GM08714 (cell line): ENCODE measurements at regions not wholly inside any gene's neighbourhood (a gene's known extent, or its start where the extent isn't known, plus 50 kb on each side); places are given as distances from the start of the nearest gene placed in this dataset.

Experiments used
- H3K4me3 ChIP-seq: fragments of 200-500 bp; sonication (Bioruptor generic); 2 replicates; pipeline ENCODE4 v1.5.1; 2014; ENCODE audit warnings: mild to moderate bottlenecking, low read length, inconsistent platforms
- ZNF274 ChIP-seq: IDR thresholded peaks from 2 replicates; pipeline ENCODE4 v1.6.1; 2012; ENCODE audit warnings: mild to moderate bottlenecking, low read depth, low read length

- no peak for TF ChIP-seq ZNF274
- no peak overlapping the region for H3K4me3 ChIP-seq
Observed at GRCh38 chr13:84940167-84940566, 859.1 kb downstream of the SLITRK6 start.

- no peak overlapping the region for H3K4me3 ChIP-seq
- no peak for TF ChIP-seq ZNF274
Observed at GRCh38 chr13:84934911-84935310, 864.3 kb downstream of the SLITRK6 start.

- H3K4me3 ChIP-seq = no peak overlapping the region
- no peak for TF ChIP-seq ZNF274
Observed at GRCh38 chr13:84933797-84934196, 865.4 kb downstream of the SLITRK6 start.

GRCh38 chr13:84931264-84931663, 868.0 kb downstream of the SLITRK6 start:
- H3K4me3 ChIP-seq = no peak overlapping the region
- TF ChIP-seq ZNF274 = no peak

- no peak overlapping the region for H3K4me3 ChIP-seq
- TF ChIP-seq ZNF274 = no peak
Observed at GRCh38 chr13:84927442-84928169, 871.6 kb downstream of the SLITRK6 start.

- TF ChIP-seq ZNF274 = no peak
- no peak overlapping the region for H3K4me3 ChIP-seq
Observed at GRCh38 chr13:84925443-84925842, 873.8 kb downstream of the SLITRK6 start.

- no peak for TF ChIP-seq ZNF274
- H3K4me3 ChIP-seq = no peak overlapping the region
Observed at GRCh38 chr13:84923831-84924230, 875.4 kb downstream of the SLITRK6 start.

GRCh38 chr13:84917252-84917878, 881.9 kb downstream of the SLITRK6 start:
- H3K4me3 ChIP-seq = no peak overlapping the region
- no peak for TF ChIP-seq ZNF274

- H3K4me3 ChIP-seq = no peak overlapping the region
- TF ChIP-seq ZNF274 = no peak
Observed at GRCh38 chr13:84912720-84913119, 886.5 kb downstream of the SLITRK6 start.

GRCh38 chr13:84910423-84910822, 888.8 kb downstream of the SLITRK6 start:
- H3K4me3 ChIP-seq = no peak overlapping the region
- no peak for TF ChIP-seq ZNF274

GRCh38 chr13:84903391-84903790, 895.8 kb downstream of the SLITRK6 start:
- no peak for TF ChIP-seq ZNF274

GRCh38 chr13:84902243-84902642, 897.0 kb downstream of the SLITRK6 start:
- H3K4me3 ChIP-seq = no peak overlapping the region
- no peak for TF ChIP-seq ZNF274

More at GRCh38 chr13:84903391-84903790, 895.8 kb downstream of the SLITRK6 start:
- no peak overlapping the region for H3K4me3 ChIP-seq

GRCh38 chr13:84896128-84896527, 903.1 kb downstream of the SLITRK6 start:
- H3K4me3 ChIP-seq = no peak overlapping the region
- no peak for TF ChIP-seq ZNF274

- H3K4me3 ChIP-seq = no peak overlapping the region
- TF ChIP-seq ZNF274 = no peak
Observed at GRCh38 chr13:84894749-84895148, 904.5 kb downstream of the SLITRK6 start.

- H3K4me3 ChIP-seq = no peak overlapping the region
- TF ChIP-seq ZNF274 = no peak
Observed at GRCh38 chr13:84885868-84886267, 913.4 kb downstream of the SLITRK6 start.

GRCh38 chr13:84873951-84874350, 925.3 kb downstream of the SLITRK6 start:
- TF ChIP-seq ZNF274 = no peak
- H3K4me3 ChIP-seq = no peak overlapping the region

- TF ChIP-seq ZNF274 = no peak
- H3K4me3 ChIP-seq = no peak overlapping the region
Observed at GRCh38 chr13:84870190-84870589, 929.0 kb downstream of the SLITRK6 start.
